ENCODE measurements at regions not wholly inside any gene's neighbourhood (a gene's known extent, or its start where the extent isn't known, plus 50 kb on each side); places are given as distances from the start of the nearest gene placed in this dataset.

DNA sequence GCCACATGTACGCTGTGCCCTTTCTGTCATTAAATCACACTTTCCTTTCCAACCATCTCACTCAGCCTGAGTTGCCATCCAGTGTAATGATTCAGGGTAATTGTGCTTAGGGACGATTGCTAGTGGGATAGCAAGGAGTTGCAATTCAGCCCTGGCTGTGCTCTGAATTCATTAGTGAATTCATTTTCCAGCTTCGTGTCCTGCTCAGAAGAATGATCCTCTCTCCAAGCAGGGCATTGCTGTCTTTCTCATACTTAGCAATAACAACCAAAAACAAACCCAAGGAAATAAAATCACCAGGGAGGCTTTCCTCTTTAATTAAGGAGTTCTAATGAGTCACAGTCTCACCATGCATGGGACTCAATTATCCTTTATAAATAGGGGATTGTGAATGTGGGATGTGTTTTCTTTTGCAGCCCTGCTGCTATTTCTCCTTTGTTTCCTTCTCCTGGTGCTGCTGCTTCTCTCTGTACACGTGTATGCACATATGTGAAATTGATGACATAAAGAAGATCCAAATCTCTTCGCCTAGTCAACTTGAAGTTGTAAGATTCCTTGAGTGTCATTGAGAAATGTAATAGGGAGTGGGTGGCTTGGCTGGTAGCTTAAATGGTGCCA lies 167.0 kb downstream of the TSEN15 start:
- peaks cover 0 to 75% (median 9%) of the 10 kb centered on the region in 10 experiments; a peak in 11 of 20 replicates for H3K4me1 ChIP-seq
- no peaks in the 10 kb centered on the region for H3K27me3 ChIP-seq
- H4K20me1 ChIP-seq = no peaks in the 10 kb centered on the region
- no peak overlapping the region for H3K4me3 ChIP-seq
- H3K9ac ChIP-seq = no peak overlapping the region
- TF ChIP-seq Cebpa-rat (IDR thresholded peaks at IDR 0.05) = no peak
- H3K27ac ChIP-seq = no peak overlapping the region
- H3K9me3 ChIP-seq (replicated peaks in 1 of 11) = no peaks in the 10 kb centered on the region
- H3K36me3 ChIP-seq = no peaks in the 10 kb centered on the region
- peak overlapping the region in 7 of 11 experiments; percentile 8 to 53 (median 30); a peak in 9 of 22 replicates for H3K4me2 ChIP-seq

GRCh38 chr1:184219414-184219813 lies 167.4 kb upstream of the C1orf21 start:
- H3K9ac ChIP-seq = no peak overlapping the region
- no peaks in the 10 kb centered on the region for H3K27me3 ChIP-seq
- peak overlapping the region in 7 of 11 experiments; percentile 8 to 53 (median 29); a peak in 9 of 22 replicates for H3K4me2 ChIP-seq
- H3K9me3 ChIP-seq (replicated peaks in 1 of 11) = no peaks in the 10 kb centered on the region
- H4K20me1 ChIP-seq = no peaks in the 10 kb centered on the region
- H3K36me3 ChIP-seq = no peaks in the 10 kb centered on the region
- no peak overlapping the region for H3K4me3 ChIP-seq
- H3K27ac ChIP-seq = no peak overlapping the region
- H3K4me1 ChIP-seq = peaks cover 0 to 77% (median 8%) of the 10 kb centered on the region in 10 experiments; a peak in 10 of 20 replicates
- no peak for TF ChIP-seq Cebpa-rat (IDR thresholded peaks at IDR 0.05)

DNA sequence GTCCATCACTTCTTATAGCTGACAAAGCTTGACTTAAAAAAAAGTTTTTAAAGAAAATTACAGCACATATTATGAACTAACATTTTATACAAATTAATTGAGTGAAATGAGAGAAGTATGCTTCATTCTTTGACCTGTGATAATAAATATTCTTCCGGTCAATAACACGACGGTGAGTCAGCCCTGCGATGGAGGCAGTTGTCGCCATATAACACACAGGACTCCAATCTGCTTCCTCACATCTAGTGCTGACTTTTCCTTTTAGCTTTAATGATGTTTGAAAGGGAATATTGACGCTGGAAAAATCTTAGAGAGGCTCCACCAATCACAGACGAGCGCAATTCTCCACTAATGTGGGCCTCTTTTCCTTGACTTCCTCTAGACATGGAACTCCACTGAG lies 166.9 kb upstream of the C1orf21 start:
- no peak for TF ChIP-seq Cebpa-rat (IDR thresholded peaks at IDR 0.05)
- Histone ChIP-seq H3K36me3 (no peaks in the 10 kb centered on the region), H3K4me1 (peaks cover 0 to 76% (median 8%) of the 10 kb centered on the region in 10 experiments; a peak in 10 of 20 replicates), H3K27ac (no peak overlapping the region), H3K4me3 (no peak overlapping the region), H3K9me3 (replicated peaks in 1 of 11) (no peaks in the 10 kb centered on the region), H3K9ac (no peak overlapping the region), H3K4me2 (peak overlapping the region in 2 of 11 experiments; percentile 20 to 53; a peak in 3 of 22 replicates), H3K27me3 (no peaks in the 10 kb centered on the region), H4K20me1 (no peaks in the 10 kb centered on the region)

DNA sequence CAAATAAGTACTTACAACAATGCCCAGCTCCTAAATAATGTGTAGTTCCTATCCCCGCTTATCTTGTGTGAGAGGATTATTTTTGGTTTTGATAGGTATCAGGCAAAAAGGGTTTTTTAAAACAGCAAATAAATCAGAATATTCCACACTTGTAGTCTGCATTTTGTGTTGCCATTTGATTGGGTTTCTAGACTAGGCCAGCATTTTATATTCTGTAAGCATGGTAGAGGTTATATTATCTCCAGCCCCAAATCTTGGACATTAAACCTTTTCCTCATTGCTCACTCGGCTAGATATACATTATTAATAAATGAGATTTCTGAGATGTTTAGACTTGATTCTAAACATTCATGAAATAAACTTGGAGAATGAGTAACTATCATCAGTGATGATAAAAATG lies 165.7 kb upstream of the C1orf21 start:
- Histone ChIP-seq H4K20me1 (no peaks in the 10 kb centered on the region), H3K36me3 (no peaks in the 10 kb centered on the region), H3K4me1 (peaks cover 0 to 65% (median 8%) of the 10 kb centered on the region in 10 experiments; a peak in 10 of 20 replicates), H3K9me3 (replicated peaks in 1 of 11) (no peaks in the 10 kb centered on the region), H3K4me2 (no peak overlapping the region; a peak in 1 of 22 replicates), H3K4me3 (no peak overlapping the region), H3K27ac (no peak overlapping the region), H3K9ac (no peak overlapping the region), H3K27me3 (no peaks in the 10 kb centered on the region)
- no peak for TF ChIP-seq Cebpa-rat (IDR thresholded peaks at IDR 0.05)

DNA sequence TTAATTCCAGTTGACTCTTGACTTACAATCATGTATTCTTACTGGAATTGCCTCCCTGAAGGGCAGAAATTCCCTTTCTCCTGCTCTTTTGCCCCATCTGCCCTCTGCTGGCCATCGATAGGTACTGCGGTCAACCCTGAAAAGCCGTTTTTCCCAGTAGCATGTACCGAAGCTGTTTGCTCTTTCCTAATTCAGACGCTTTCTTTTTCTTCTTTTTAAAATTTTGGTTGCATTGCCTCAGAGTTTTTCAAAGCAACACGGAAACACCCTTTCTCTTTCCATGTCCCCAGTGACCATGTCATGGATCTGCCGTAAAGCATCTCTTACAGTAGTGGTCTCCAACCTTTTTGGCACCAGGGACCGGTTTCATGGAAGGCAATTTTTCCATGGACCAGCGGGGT lies 164.2 kb upstream of the C1orf21 start:
- H3K27me3 ChIP-seq = no peaks in the 10 kb centered on the region
- H3K9ac ChIP-seq = no peak overlapping the region; a peak in 1 of 22 replicates
- no peaks in the 10 kb centered on the region for H3K9me3 ChIP-seq (replicated peaks in 1 of 11)
- H3K36me3 ChIP-seq = no peaks in the 10 kb centered on the region
- no peaks in the 10 kb centered on the region for H4K20me1 ChIP-seq
- TF ChIP-seq Cebpa-rat (IDR thresholded peaks at IDR 0.05) = no peak
- peaks cover 0 to 65% (median 8%) of the 10 kb centered on the region in 10 experiments; a peak in 10 of 20 replicates for H3K4me1 ChIP-seq
- peak overlapping the region in 3 of 11 experiments; percentile 38 to 72 (median 60); a peak in 7 of 22 replicates for H3K4me2 ChIP-seq
- peak overlapping the region in 3 of 11 experiments; percentile 14 to 27 (median 19); a peak in 2 of 22 replicates for H3K27ac ChIP-seq
- no peak overlapping the region for H3K4me3 ChIP-seq

GRCh38 chr1:184223216-184223615 lies 163.6 kb upstream of the C1orf21 start:
- Histone ChIP-seq H3K27me3 (no peaks in the 10 kb centered on the region), H3K4me3 (no peak overlapping the region)
- no peak for TF ChIP-seq Cebpa-rat (IDR thresholded peaks at IDR 0.05)

DNA sequence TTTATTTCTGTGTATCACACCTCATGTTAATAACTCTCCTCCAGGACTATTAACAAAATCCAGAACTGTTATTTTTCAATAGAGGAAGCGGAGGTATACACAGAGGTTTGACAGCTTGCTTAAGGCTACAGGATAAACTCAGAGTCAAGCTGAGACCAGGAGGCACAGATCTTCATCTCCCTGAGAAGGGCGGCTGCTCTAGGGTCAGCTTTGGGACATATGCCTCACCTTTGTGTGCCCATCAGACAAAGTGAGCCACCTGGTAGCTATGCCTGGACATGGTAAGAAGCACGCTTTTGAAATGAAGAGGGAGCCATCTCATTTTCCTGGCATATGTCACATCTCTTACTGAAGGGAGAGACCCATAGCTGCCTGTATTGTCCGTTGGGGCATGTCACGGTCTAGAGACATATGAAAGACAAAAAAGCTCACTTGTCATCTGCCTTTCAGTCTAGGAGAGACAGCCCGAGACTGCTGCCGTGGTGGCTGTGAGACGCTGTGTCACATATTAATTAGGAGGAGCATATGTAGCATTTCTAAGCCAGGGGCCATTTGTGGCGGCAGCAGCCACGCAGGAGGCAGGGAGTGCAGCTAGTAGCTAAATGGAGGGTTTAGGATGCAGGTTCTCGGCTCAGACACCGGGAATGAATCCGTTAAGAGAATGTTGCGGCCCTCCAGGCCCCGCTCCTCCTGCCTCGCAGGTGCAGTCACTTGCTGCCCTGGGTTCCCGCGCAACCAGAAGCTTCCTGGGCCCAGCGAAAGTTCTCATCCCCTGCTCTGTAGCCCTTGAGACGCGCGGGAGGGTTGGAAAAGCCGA lies 161.3 kb upstream of the C1orf21 start:
- no peaks in the 10 kb centered on the region for H4K20me1 ChIP-seq
- no peak overlapping the region for H3K4me3 ChIP-seq
- no peaks in the 10 kb centered on the region for H3K27me3 ChIP-seq
- TF ChIP-seq Cebpa-rat (IDR thresholded peaks at IDR 0.05) = no peak
- H3K27ac ChIP-seq = no peak overlapping the region
- no peaks in the 10 kb centered on the region for H3K36me3 ChIP-seq
- H3K9me3 ChIP-seq (replicated peaks in 1 of 11) = no peaks in the 10 kb centered on the region
- no peak overlapping the region for H3K9ac ChIP-seq
- no peak overlapping the region for H3K4me2 ChIP-seq
- peaks cover 0 to 42% (median 0%) of the 10 kb centered on the region in 10 experiments; a peak in 6 of 20 replicates for H3K4me1 ChIP-seq

More at GRCh38 chr1:184223216-184223615, 163.6 kb upstream of the C1orf21 start:
- H3K27ac ChIP-seq = peak overlapping the region in 1 of 11 experiments; percentile 19; a peak in 1 of 22 replicates
- H3K9me3 ChIP-seq (replicated peaks in 1 of 11) = no peaks in the 10 kb centered on the region
- no peaks in the 10 kb centered on the region for H3K36me3 ChIP-seq
- H3K9ac ChIP-seq = no peak overlapping the region
- peak overlapping the region in 3 of 11 experiments; percentile 11 to 72 (median 60); a peak in 4 of 22 replicates for H3K4me2 ChIP-seq
- H4K20me1 ChIP-seq = no peaks in the 10 kb centered on the region
- peaks cover 0 to 65% (median 8%) of the 10 kb centered on the region in 10 experiments; a peak in 10 of 20 replicates for H3K4me1 ChIP-seq

GRCh38 chr1:184226100-184226487 lies 160.7 kb upstream of the C1orf21 start:
- H3K27ac ChIP-seq = no peak overlapping the region

GRCh38 chr1:184228558-184228957 lies 158.3 kb upstream of the C1orf21 start:
- Histone ChIP-seq H3K9ac (no peak overlapping the region), H4K20me1 (no peaks in the 10 kb centered on the region), H3K4me2 (no peak overlapping the region), H3K4me1 (peaks cover 0 to 12% (median 0%) of the 10 kb centered on the region in 10 experiments; a peak in 6 of 20 replicates), H3K36me3 (no peaks in the 10 kb centered on the region), H3K9me3 (replicated peaks in 1 of 11) (no peaks in the 10 kb centered on the region), H3K4me3 (no peak overlapping the region), H3K27me3 (no peaks in the 10 kb centered on the region), H3K27ac (no peak overlapping the region)
- no peak for TF ChIP-seq Cebpa-rat (IDR thresholded peaks at IDR 0.05)

More at GRCh38 chr1:184226100-184226487, 160.7 kb upstream of the C1orf21 start:
- H3K4me2 ChIP-seq = no peak overlapping the region
- no peaks in the 10 kb centered on the region for H3K9me3 ChIP-seq (replicated peaks in 1 of 11)
- H3K27me3 ChIP-seq = no peaks in the 10 kb centered on the region
- H3K4me1 ChIP-seq = peaks cover 0 to 36% (median 0%) of the 10 kb centered on the region in 10 experiments; a peak in 6 of 20 replicates
- no peak for TF ChIP-seq Cebpa-rat (IDR thresholded peaks at IDR 0.05)
- H4K20me1 ChIP-seq = no peaks in the 10 kb centered on the region
- H3K36me3 ChIP-seq = no peaks in the 10 kb centered on the region
- no peak overlapping the region for H3K4me3 ChIP-seq
- H3K9ac ChIP-seq = no peak overlapping the region

All from BLaER1 treated with 17β-estradiol and CSF1 and Interleukin-3, amounts not matched to agents 10 nM and 100 nM (cell line).